Stimulated activated CD4-positive, alpha-beta T cell treated with anti-CD3 and anti-CD28 coated beads, Interleukin-4, amount 100 ng/mL, for 48 hours (primary cell): ENCODE measurements at regions not wholly inside any gene's neighbourhood (a gene's known extent, or its start where the extent isn't known, plus 50 kb on each side); places are given as distances from the start of the nearest gene placed in this dataset.
"Not testable (repeated sequence)": the region's sequence is repeated elsewhere in the genome, so short reads cannot be mapped to it uniquely, and the experiment has no call there.

Experiments
- DNase-seq, 2 donors: peaks; one replicate each; pipeline ENCODE4 v3.0.0-alpha.2; 2020; ENCODE audit warnings: low read depth in 2 of 2

GRCh38 chr4:181853881-181854511, 389.2 kb upstream of the TENM3 start:
- no peak for DNase-seq

DNA sequence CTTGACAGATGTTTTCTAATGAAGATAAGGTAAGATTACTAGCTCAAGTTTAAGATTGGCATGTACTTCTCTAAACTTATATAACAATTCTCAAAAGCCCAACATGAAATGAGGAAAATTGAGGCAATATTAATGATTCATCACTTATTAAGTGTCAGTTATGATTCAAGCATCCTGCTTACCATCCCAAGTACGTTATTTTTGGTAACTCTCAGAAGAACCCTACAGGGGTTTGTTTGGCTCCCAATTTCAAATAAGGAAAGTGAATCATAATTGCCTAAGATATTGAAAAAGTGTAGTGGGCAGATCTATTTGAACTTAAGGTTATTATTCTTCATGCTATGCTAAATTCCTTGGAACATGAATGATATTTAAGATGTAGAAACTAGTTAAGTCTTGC, 387.9 kb upstream of the TENM3 start:
- no peak for DNase-seq

DNA sequence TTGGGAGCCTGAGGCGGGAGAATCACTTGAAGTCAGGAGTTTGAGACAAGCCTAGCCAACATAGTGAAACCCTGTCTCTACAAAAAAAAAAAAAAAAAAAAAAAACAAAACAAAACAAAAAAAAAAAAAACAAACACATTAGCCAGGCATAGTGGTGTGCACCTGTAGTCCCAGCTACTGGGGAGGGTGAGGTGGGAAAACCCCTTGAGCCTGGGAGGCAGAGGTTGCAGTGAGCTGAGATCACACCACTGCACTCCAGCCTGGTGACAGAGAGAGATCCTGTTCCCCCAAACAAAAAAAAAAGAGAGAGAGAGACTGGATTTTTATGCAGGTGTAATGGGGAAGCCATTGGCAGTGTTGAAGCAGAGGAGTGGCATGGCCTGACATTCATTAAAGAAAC, 385.7 kb upstream of the TENM3 start:
- not testable (repeated sequence) for DNase-seq

- no peak for DNase-seq
Observed at GRCh38 chr4:181858741-181859140, 384.5 kb upstream of the TENM3 start.

DNA sequence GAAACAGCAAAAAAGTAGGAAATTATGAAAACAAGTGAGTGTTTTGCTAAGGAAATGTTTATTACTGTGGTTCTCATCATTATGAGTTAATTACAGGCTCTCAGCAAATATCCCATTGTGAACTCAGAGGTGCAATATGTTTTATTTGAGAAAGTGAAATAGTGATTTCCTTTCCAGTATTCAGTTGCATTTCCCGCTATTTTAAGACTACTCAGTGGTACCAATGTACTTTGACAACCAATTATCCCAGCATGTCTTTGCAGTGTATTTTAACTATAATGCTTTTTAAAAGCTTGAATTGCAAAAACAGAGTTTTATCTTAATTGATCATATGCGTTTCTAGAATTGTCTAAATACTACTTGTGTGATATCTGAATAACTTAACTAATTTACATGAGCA, 383.8 kb upstream of the TENM3 start:
- DNase-seq, result no peak

- no peak for DNase-seq
Observed at GRCh38 chr4:181860157-181860556, 383.0 kb upstream of the TENM3 start.

- no peak for DNase-seq
Observed at GRCh38 chr4:181860668-181861067, 382.5 kb upstream of the TENM3 start.

DNA sequence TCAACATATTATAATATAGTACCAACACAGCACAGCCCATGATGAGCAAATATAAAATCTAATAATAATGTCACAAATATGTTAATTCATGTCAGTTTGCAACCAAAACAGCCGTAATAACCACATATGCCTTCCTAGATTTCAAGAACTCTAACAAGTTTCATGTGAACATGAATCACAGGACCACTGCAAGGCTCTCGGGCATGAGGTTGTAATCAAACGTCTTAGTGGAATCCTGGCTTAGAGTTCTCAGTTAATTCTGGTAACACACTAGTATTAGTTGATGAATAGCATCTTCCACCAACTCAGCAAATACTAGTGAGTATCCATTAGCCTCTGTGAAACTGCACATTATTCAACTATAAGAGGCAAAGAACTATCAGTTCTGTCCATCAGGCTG, 379.3 kb upstream of the TENM3 start:
- DNase-seq, result no peak

DNA sequence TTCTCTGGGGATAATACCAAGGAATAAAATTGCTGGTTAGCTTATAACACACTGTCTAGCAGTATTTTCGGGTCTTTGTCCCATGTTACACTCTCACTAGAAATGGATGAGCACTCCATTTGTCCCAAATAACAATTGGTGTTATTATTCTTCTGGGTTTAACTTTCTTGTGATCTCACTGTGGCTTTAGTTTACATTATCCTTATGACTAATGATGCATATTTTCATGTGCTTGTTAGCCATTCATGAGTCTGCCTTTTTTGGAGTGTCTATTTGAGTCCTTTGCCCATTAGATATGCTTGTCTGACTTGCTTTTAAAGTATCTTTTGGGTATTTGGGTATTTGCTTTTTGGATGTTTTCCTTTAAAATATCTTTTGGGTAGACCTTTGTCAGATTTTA, 372.9 kb upstream of the TENM3 start:
- no peak for DNase-seq

- no peak for DNase-seq
Observed at GRCh38 chr4:181874602-181875001, 368.6 kb upstream of the TENM3 start.

- no peak for DNase-seq
Observed at GRCh38 chr4:181877329-181877848, 365.8 kb upstream of the TENM3 start.

- no peak for DNase-seq
Observed at GRCh38 chr4:181890031-181890430, 353.2 kb upstream of the TENM3 start.

DNA sequence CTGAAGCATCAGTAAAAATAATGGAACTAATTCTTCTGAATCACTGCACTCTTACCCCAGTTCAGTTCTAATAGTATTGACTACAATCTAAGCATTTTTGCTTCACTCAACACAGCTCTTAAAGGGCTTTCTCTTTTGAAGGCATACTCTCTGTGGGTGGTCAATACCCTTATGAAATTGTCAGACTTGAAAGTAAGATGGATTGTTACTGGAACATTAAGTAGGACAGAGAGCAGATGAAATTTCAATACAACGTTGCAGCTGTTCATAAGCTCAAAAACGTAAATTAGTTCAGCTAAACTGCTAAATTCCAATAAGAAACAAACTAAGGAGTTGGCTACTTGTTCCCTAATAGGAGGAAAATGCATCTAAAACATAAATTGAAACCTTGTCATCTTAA, 352.3 kb upstream of the TENM3 start:
- no peak for DNase-seq

- no peak for DNase-seq
Observed at GRCh38 chr4:181896614-181897013, 346.6 kb upstream of the TENM3 start.

- no peak for DNase-seq
Observed at GRCh38 chr4:181897935-181898334, 345.3 kb upstream of the TENM3 start.

DNA sequence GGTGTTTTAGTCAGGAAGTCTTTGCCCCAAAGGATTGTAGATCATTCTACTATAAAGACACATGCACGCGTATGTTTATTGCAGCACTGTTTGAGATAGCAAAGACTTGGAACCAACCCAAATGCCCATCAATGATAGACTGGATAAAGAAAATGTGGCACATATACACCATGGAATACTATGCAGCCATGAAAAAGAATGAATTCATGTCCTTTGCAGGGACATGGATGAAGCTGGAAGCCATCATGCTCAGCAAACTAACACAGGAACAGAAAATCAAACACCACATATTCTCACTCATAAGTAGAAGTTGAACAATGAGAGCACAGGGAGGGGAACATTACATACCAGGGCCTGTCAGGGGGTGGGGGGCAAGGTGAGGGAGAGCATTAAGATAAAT, 340.8 kb upstream of the TENM3 start:
- DNase-seq, result not testable (repeated sequence)

DNA sequence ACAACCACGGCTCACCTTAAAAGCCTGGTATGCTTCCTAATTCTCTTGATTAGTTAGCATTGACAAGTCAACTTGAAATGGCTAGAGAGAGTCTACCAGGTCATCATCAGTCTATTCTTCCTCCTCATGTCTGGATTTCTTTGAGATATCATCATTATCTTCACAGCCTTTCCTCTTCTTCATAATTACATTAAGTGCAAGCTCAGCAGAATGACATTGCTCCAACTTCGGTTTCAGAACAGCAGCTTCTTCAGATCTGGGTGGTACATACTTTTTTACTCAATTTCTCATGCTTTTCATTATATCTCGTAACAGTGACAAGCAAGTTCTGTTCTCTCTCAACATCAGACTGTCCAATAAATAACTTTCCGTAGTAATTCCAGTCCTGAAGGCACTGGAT, 337.5 kb upstream of the TENM3 start:
- no peak for DNase-seq

DNA sequence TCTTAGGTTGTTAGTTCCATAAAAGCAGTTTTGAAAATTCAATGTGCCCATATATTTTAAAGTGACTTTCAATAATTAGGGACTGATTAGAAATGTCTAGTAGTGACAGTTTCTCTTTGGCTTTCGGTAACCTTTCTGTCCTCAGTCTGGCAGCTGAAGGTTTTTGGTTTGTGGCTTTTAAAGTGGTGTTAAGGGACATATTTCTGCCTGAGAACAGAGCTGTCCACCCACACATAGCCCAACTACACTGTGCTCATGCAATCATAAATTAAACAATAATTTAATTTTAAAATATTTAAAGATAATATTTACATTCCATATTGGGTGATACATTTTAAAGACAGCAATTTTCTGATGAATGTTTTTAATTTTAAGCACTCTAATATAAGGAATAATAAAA, 335.0 kb upstream of the TENM3 start:
- no peak for DNase-seq

- no peak for DNase-seq
Observed at GRCh38 chr4:181909368-181909767, 333.8 kb upstream of the TENM3 start.

GRCh38 chr4:181911420-181911819, 331.8 kb upstream of the TENM3 start:
- DNase-seq, result no peak

DNA sequence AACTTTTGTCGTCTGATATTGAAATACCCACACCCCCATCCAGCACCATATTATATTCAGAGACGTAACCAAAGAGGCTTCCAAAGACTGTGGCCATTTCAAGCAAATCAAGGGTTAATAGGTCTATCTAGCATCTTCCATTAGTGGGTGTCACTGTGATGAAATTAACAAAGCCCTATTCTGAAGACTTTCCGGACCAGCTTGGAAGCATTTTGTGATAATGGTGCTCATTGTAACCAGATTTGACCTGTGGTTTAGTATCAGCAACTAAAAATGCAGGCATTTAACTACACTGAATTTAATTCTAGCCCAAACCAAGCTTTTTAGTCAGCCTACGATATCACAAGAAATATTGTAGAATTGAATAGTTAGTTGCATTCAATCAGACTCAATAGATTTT, 309.7 kb upstream of the TENM3 start:
- no peak for DNase-seq

DNA sequence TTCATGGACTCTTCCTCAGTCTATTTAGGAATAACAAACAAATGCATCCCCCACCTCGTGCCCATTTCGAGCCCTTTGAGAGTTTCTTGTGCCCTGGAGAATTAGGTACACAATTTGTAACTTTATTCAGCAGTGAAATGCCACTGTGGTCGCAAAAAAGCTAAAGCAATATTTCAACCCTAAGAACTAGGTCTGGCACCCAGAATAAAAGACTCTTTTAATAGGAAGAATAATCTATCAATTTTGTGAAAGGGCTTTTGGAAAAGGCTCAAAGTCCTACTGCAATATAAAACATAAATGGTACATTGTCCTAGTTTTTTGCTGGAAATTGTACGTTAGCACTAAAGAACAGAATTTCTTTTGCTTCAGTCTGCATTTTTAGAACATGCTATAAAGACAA, 304.6 kb upstream of the TENM3 start:
- no peak for DNase-seq

- DNase-seq, result no peak
Observed at GRCh38 chr4:181939199-181939945, 303.8 kb upstream of the TENM3 start.

DNA sequence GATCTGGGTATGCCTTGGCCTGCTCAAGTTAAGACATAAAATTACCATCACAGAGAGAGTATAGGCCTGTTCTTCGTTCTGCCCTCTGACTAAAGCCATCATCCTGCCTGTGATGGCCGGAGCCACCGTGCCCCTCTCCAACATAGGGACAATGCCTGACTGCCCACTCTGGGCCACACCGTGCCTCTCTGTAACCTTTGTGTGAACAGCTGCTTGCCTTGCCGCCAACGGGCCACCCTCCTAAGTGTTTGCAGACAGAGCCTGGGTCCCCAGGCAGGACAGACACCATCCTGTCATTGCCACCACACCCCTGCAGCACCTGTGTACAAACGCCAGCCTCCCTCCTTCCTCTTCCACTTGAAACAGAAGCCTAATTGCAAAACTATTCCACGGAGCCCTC, 298.7 kb upstream of the TENM3 start:
- no peak for DNase-seq
